ACHN (cell line): ENCODE measurements at regions not wholly inside any gene's neighbourhood (a gene's known extent, or its start where the extent isn't known, plus 50 kb on each side); places are given as distances from the start of the nearest gene placed in this dataset.
"Not testable (repeated sequence)": the region's sequence is repeated elsewhere in the genome, so short reads cannot be mapped to it uniquely, and the experiment has no call there.

Source experiments
- DNase-seq: peaks from one replicate; pipeline ENCODE4 v3.0.0-alpha.2; 2015
- in situ Hi-C: cut with HindIII; loops from 2 replicates; pipeline ENCODE4 v1.10.0; 2017; ENCODE audit warnings: low sequenced_read_pairs, low pct_ligation_motif_present, low pct_unique_long_range_greater_than_20kb

GRCh38 chr4:93888308-93888707 lies 59.8 kb downstream of the ATOH1 start:
- DNase-seq, result no peak
- in situ Hi-C loops, result no loop called here

GRCh38 chr4:93888768-93889167 lies 60.2 kb downstream of the ATOH1 start:
- in situ Hi-C loops, result no loop called here
- DNase-seq, result no peak

GRCh38 chr4:93891244-93891643 lies 62.7 kb downstream of the ATOH1 start:
- in situ Hi-C loops, result no loop called here
- DNase-seq, result no peak

- in situ Hi-C loops, result no loop called here
Measured at GRCh38 chr4:93894995-93895394, 66.4 kb downstream of the ATOH1 start.

GRCh38 chr4:93896516-93896915 lies 68.0 kb downstream of the ATOH1 start:
- in situ Hi-C loops, result no loop called here
- no peak for DNase-seq

More at GRCh38 chr4:93894995-93895394, 66.4 kb downstream of the ATOH1 start:
- no peak for DNase-seq

GRCh38 chr4:93897559-93897958 lies 69.0 kb downstream of the ATOH1 start:
- in situ Hi-C loops, result no loop called here
- DNase-seq, result no peak

GRCh38 chr4:93908778-93909177 lies 80.2 kb downstream of the ATOH1 start:
- in situ Hi-C loops, result no loop called here
- DNase-seq, result no peak

- in situ Hi-C loops, result no loop called here
- no peak for DNase-seq
Measured at GRCh38 chr4:93911671-93912070, 83.1 kb downstream of the ATOH1 start.

GRCh38 chr4:93912146-93912545 lies 83.6 kb downstream of the ATOH1 start:
- DNase-seq, result no peak
- in situ Hi-C loops, result no loop called here

GRCh38 chr4:93918856-93919255 lies 90.3 kb downstream of the ATOH1 start:
- in situ Hi-C loops, result no loop called here
- DNase-seq, result no peak

GRCh38 chr4:93923570-93923969 lies 95.0 kb downstream of the ATOH1 start:
- in situ Hi-C loops, DNase-seq: not testable (repeated sequence)

- in situ Hi-C loops, result no loop called here
Measured at GRCh38 chr4:93947286-93947685, 118.7 kb downstream of the ATOH1 start.

GRCh38 chr4:93950239-93950638 lies 121.7 kb downstream of the ATOH1 start:
- in situ Hi-C loops, DNase-seq: not testable (repeated sequence)

More at GRCh38 chr4:93947286-93947685, 118.7 kb downstream of the ATOH1 start:
- no peak for DNase-seq

GRCh38 chr4:93957186-93957585 lies 128.6 kb downstream of the ATOH1 start:
- in situ Hi-C loops, result no loop called here

GRCh38 chr4:93960450-93960849 lies 131.9 kb downstream of the ATOH1 start:
- in situ Hi-C loops, result no loop called here
- DNase-seq, result no peak

More at GRCh38 chr4:93957186-93957585, 128.6 kb downstream of the ATOH1 start:
- no peak for DNase-seq

- in situ Hi-C loops, result no loop called here
- DNase-seq, result no peak
Measured at GRCh38 chr4:93960916-93961315, 132.4 kb downstream of the ATOH1 start.

- no peak for DNase-seq
- in situ Hi-C loops, result no loop called here
Measured at GRCh38 chr4:93981594-93981993, 153.0 kb downstream of the ATOH1 start.

- DNase-seq, result no peak
- in situ Hi-C loops, result no loop called here
Measured at GRCh38 chr4:93982255-93982654, 153.7 kb downstream of the ATOH1 start.

- in situ Hi-C loops, result no loop called here
Measured at GRCh38 chr4:93983140-93983539, 154.6 kb downstream of the ATOH1 start.

GRCh38 chr4:93994175-93994994 lies 165.8 kb downstream of the ATOH1 start:
- no peak for DNase-seq
- in situ Hi-C loops, result no loop called here

More at GRCh38 chr4:93983140-93983539, 154.6 kb downstream of the ATOH1 start:
- DNase-seq, result no peak
